OCI-LY7 (cell line): ENCODE measurements at regions not wholly inside any gene's neighbourhood (a gene's known extent, or its start where the extent isn't known, plus 50 kb on each side); places are given as distances from the start of the nearest gene placed in this dataset.

Experiments
- EZH2phosphoT487 ChIP-seq: fragments of 200-600 bp; sonication (generic); IDR thresholded peaks from 2 replicates; pipeline ENCODE4 v1.6.1; 2018; ENCODE audit warnings: low read depth, borderline replicate concordance, mild to moderate bottlenecking, mixed run types, antibody characterized with exemption, low read length, moderate library complexity, mixed read lengths
- TF ChIP-seq, protein P1 (sequence below): fragments of 200-600 bp; sonication (generic); conservative IDR thresholded peaks from 2 replicates; pipeline ENCODE4 v1.5.1; 2014; ENCODE audit warnings: mild to moderate bottlenecking, antibody characterized with exemption, low read length, moderate library complexity, mixed read lengths

DNA sequence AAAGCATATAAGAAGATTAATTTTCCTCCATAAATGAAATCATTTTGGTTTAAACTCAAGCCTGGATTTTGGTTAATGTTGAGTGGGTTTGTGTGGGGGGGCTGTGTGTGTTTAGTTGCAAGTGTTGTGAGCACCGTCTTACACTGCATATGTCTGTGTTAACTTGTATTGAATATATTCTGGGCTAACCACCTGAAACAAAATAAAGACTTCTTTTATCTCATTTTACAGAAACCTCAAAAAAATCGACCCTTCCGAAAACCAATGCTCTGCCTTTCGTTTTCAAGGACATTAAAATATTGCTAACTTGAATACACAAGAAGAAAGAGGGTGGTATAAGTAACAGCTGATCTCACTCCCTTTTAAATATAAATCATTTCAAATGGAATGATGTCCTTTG is 192.2 kb upstream of the BLID start:
- TF ChIP-seq, protein P1, sequence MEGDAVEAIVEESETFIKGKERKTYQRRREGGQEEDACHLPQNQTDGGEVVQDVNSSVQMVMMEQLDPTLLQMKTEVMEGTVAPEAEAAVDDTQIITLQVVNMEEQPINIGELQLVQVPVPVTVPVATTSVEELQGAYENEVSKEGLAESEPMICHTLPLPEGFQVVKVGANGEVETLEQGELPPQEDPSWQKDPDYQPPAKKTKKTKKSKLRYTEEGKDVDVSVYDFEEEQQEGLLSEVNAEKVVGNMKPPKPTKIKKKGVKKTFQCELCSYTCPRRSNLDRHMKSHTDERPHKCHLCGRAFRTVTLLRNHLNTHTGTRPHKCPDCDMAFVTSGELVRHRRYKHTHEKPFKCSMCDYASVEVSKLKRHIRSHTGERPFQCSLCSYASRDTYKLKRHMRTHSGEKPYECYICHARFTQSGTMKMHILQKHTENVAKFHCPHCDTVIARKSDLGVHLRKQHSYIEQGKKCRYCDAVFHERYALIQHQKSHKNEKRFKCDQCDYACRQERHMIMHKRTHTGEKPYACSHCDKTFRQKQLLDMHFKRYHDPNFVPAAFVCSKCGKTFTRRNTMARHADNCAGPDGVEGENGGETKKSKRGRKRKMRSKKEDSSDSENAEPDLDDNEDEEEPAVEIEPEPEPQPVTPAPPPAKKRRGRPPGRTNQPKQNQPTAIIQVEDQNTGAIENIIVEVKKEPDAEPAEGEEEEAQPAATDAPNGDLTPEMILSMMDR = no peak
- no peak for TF ChIP-seq EZH2phosphoT487
